ENCODE measurements at regions not wholly inside any gene's neighbourhood (a gene's known extent, or its start where the extent isn't known, plus 50 kb on each side); places are given as distances from the start of the nearest gene placed in this dataset.

GRCh38 chr3:68441054-68441453 lies 491.3 kb downstream of the TAFA4 start:
- CTCF ChIA-PET, result no interaction called here
- ATAC-seq (ENCODE audit: low read depth) (no peak), DNase-seq (no peak)
- no peaks in the 10 kb centered on the region for H3K27me3 Mint-ChIP-seq
- no peak overlapping the region for H3K27ac Mint-ChIP-seq
- H3K4me3 Mint-ChIP-seq, result no peak overlapping the region
- no peaks in the 10 kb centered on the region for H3K36me3 Mint-ChIP-seq (ENCODE audit: low read depth)
- H3K9me3 Mint-ChIP-seq, result no peaks in the 10 kb centered on the region
- no peaks in the 10 kb centered on the region for H3K4me1 Mint-ChIP-seq
- TF ChIP-seq CTCF (IDR thresholded peaks at IDR 0.05), result no peak
- intact Hi-C loops (cut with micrococcal nuclease), result no loop called here
- POLR2A ChIA-PET, result no interaction called here

GRCh38 chr3:68436619-68437401 lies 495.5 kb downstream of the TAFA4 start:
- Mint-ChIP-seq H3K4me1 (no peaks in the 10 kb centered on the region), H3K27ac (no peak overlapping the region), H3K9me3 (no peaks in the 10 kb centered on the region), H3K27me3 (no peaks in the 10 kb centered on the region), H3K36me3 (ENCODE audit: low read depth) (no peaks in the 10 kb centered on the region), H3K4me3 (no peak overlapping the region)
- CTCF ChIA-PET, result no interaction called here
- DNase-seq, result no peak
- no peak for ATAC-seq (ENCODE audit: low read depth)
- POLR2A ChIA-PET, result no interaction called here
- no peak for TF ChIP-seq CTCF (IDR thresholded peaks at IDR 0.05)
- intact Hi-C loops (cut with micrococcal nuclease), result no loop called here

- ChIA-PET POLR2A (no interaction called here), CTCF (no interaction called here)
- no peak for ATAC-seq (ENCODE audit: low read depth)
- H3K27ac Mint-ChIP-seq, result no peak overlapping the region
- H3K4me1 Mint-ChIP-seq, result no peaks in the 10 kb centered on the region
- no peak overlapping the region for H3K4me3 Mint-ChIP-seq
- H3K9me3 Mint-ChIP-seq, result no peaks in the 10 kb centered on the region
- no peaks in the 10 kb centered on the region for H3K36me3 Mint-ChIP-seq (ENCODE audit: low read depth)
- TF ChIP-seq CTCF (IDR thresholded peaks at IDR 0.05), result no peak
- intact Hi-C loops (cut with micrococcal nuclease), result no loop called here
- H3K27me3 Mint-ChIP-seq, result no peaks in the 10 kb centered on the region
- DNase-seq, result no peak
Observed at GRCh38 chr3:68428495-68428894, 503.9 kb downstream of the TAFA4 start.

DNA sequence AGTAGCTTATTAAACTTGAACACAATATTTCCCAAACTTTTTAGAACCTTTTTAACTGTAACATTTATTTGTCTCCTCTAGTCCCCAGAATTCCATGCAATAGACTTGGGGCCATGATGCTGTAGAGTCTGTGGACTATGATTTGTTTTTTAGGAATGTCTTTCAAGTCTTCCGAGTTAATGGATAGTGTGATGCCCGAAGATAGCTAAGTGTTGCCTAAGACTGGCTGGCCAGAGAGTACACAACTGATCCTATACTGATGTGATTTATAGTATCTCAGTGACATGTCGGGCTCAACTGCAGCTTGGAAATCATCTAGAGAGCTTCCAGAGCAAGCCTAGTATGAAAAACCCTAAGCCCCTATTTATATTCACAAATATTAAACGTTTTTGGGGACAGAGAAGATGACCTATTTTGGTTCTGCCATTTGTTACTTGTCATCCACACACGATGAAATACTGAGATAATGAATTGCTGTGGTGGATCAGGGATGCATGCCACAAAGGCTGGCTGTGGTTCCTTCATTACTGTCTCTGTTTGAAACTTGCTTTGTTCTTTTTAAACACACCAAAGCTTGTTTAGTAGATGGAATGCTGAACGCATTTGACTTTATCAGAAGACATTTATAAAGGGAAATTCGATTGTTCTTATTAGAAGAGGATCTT lies 507.4 kb downstream of the TAFA4 start:
- Mint-ChIP-seq H3K36me3 (ENCODE audit: low read depth) (no peaks in the 10 kb centered on the region), H3K27me3 (no peaks in the 10 kb centered on the region), H3K9me3 (no peaks in the 10 kb centered on the region), H3K4me3 (no peak overlapping the region), H3K4me1 (no peaks in the 10 kb centered on the region), H3K27ac (no peak overlapping the region)
- DNase-seq, result no peak
- ChIA-PET CTCF (no interaction called here), POLR2A (no interaction called here)
- intact Hi-C loops (cut with micrococcal nuclease), result no loop called here
- TF ChIP-seq CTCF (IDR thresholded peaks at IDR 0.05), result no peak
- no peak for ATAC-seq (ENCODE audit: low read depth)

DNA sequence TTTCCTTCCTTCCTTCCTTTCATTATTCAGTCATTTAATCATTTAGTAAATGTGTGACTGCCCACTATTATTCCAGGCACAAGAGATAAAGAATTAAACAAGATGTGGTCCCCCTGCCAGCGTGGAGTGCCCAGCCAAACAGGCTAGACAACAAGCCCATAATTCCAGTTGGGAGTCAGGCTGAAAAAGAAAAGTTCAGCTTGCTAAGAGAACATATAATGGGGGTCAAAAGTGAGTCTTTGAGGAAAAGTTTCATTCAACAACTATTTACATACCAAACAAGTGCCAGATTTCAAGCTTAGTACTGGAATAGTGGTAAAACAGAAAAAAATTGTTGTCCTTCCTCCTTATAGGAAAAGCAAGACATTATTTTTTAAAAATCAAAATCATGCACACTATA lies 523.7 kb downstream of the TAFA4 start:
- H3K4me3 Mint-ChIP-seq, result no peak overlapping the region
- POLR2A ChIA-PET, result no interaction called here
- DNase-seq (no peak), ATAC-seq (ENCODE audit: low read depth) (no peak)
- no peaks in the 10 kb centered on the region for H3K36me3 Mint-ChIP-seq (ENCODE audit: low read depth)
- intact Hi-C loops (cut with micrococcal nuclease), result no loop called here
- H3K4me1 Mint-ChIP-seq, result no peaks in the 10 kb centered on the region
- peaks cover 6% of the 10 kb centered on the region for H3K9me3 Mint-ChIP-seq
- CTCF ChIA-PET, result no interaction called here
- no peak for TF ChIP-seq CTCF (IDR thresholded peaks at IDR 0.05)
- no peaks in the 10 kb centered on the region for H3K27me3 Mint-ChIP-seq
- H3K27ac Mint-ChIP-seq, result no peak overlapping the region
